GM23248 (cell line): ENCODE measurements at regions not wholly inside any gene's neighbourhood (a gene's known extent, or its start where the extent isn't known, plus 50 kb on each side); places are given as distances from the start of the nearest gene placed in this dataset.

Source experiments
- DNase-seq: peaks from one replicate; pipeline ENCODE4 v3.0.0-alpha.2; 2015
- H2AFZ ChIP-seq: fragments of 200-600 bp; sonication (generic); 2 replicates; pipeline ENCODE4 v1.6.1; 2016; ENCODE audit warnings: antibody characterized with exemption
- H3F3A ChIP-seq: fragments of 200-600 bp; sonication (generic); 2 replicates; pipeline ENCODE4 v1.6.1; 2016; ENCODE audit warnings: mild to moderate bottlenecking, antibody characterized with exemption, mixed run types; ENCODE audit not compliant: insufficient read depth
- H3K27ac ChIP-seq: fragments of 200-600 bp; sonication (generic); 2 replicates; pipeline ENCODE4 v1.5.1; 2016; ENCODE audit warnings: mild to moderate bottlenecking
- H3K27me3 ChIP-seq: fragments of 200-600 bp; sonication (generic); replicated peaks from 2 replicates; pipeline ENCODE4 v1.6.1; 2016; ENCODE audit warnings: mild to moderate bottlenecking; ENCODE audit not compliant: insufficient read depth
- H3K36me3 ChIP-seq: fragments of 200-600 bp; sonication (generic); 2 replicates; pipeline ENCODE4 v1.6.1; 2016; ENCODE audit warnings: low read depth, mild to moderate bottlenecking
- H3K4me1 ChIP-seq: fragments of 200-600 bp; sonication (generic); 2 replicates; pipeline ENCODE4 v1.6.1; 2016; ENCODE audit warnings: mild to moderate bottlenecking; ENCODE audit not compliant: insufficient read depth
- H3K4me2 ChIP-seq: fragments of 200-600 bp; sonication (generic); one replicate; pipeline ENCODE4 v1.6.1; 2016; ENCODE audit warnings: mild to moderate bottlenecking; ENCODE audit not compliant: unreplicated experiment
- H3K4me3 ChIP-seq: fragments of 200-600 bp; sonication (generic); 2 replicates; pipeline ENCODE4 v1.5.1; 2016; ENCODE audit warnings: mild to moderate bottlenecking
- H3K79me2 ChIP-seq: fragments of 200-600 bp; sonication (generic); 2 replicates; pipeline ENCODE4 v1.6.1; 2016; ENCODE audit warnings: mild to moderate bottlenecking; ENCODE audit not compliant: insufficient read depth
- H3K9ac ChIP-seq: fragments of 200-600 bp; sonication (generic); 2 replicates; pipeline ENCODE4 v1.6.1; 2016; ENCODE audit warnings: mild to moderate bottlenecking
- H3K9me2 ChIP-seq: fragments of 200-600 bp; sonication (generic); 2 replicates; pipeline ENCODE4 v1.6.1; 2016; ENCODE audit warnings: mixed run types, mild to moderate bottlenecking, moderate library complexity; ENCODE audit not compliant: insufficient read depth
- H3K9me3 ChIP-seq: fragments of 200-600 bp; sonication (generic); one replicate; pipeline ENCODE4 v1.6.1; 2017; ENCODE audit warnings: low read depth
- H4K20me1 ChIP-seq: fragments of 200-600 bp; sonication (generic); 2 replicates; pipeline ENCODE4 v1.6.0; 2016; ENCODE audit not compliant: insufficient read depth
- EZH2 ChIP-seq: fragments of 200-600 bp; sonication (generic); IDR thresholded peaks from 2 replicates; pipeline ENCODE4 v1.6.1; 2018; ENCODE audit warnings: antibody characterized with exemption, mild to moderate bottlenecking; ENCODE audit not compliant: insufficient read depth, poor library complexity, severe bottlenecking
- EZH2phosphoT487 ChIP-seq: fragments of 200-600 bp; sonication (generic); IDR thresholded peaks from 2 replicates; pipeline ENCODE4 v1.6.1; 2018; ENCODE audit warnings: antibody characterized with exemption, moderate library complexity, mild to moderate bottlenecking, low read depth; ENCODE audit not compliant: insufficient read depth
- WGBS, 2 experiments: methylation state at CpG; one replicate each; pipeline ENCODE4 v1.1.6; 2015 to 2017; ENCODE audit warnings: low lambda C conversion rate in 2 of 2, low coverage in 1 of 2; ENCODE audit errors: missing lambda C conversion rate in 2 of 2; 5-methylcytosine and 5-hydroxymethylcytosine counted together
- in situ Hi-C: fragments of 300-500 bp; cut with MboI; formaldehyde crosslinking; loops from 2 replicates; pipeline ENCODE4 v1.15.0; 2020

DNA sequence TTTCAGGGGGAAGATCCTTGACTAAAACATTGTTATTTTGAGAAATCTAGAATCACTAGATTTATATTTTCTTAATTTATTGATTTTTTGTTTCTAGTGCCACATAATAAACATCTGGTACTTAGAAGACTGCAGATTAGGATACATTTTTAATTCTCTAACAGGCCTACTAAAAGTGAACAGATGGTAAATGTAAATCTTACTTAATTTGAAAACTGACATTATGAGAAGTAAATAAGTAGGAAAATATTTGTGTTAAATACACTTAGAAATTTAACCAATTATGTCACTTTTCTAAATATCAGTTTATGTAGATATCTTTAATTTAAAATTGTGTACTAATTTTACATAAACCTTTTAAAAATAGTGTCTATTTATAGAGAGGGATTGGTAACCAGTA lies 2255.6 kb upstream of the PCDH20 start:
- Histone ChIP-seq H3K36me3 (no peaks in the 10 kb centered on the region), H3K27me3 (no peaks in the 10 kb centered on the region), H3K9me2 (no peaks in the 10 kb centered on the region), H2AFZ (no peak overlapping the region), H3K27ac (no peak overlapping the region), H3K79me2 (no peaks in the 10 kb centered on the region), H3F3A (no peaks in the 10 kb centered on the region), H3K4me2 (no peak overlapping the region), H4K20me1 (no peaks in the 10 kb centered on the region), H3K9ac (no peak overlapping the region), H3K9me3 (peaks cover 3% of the 10 kb centered on the region), H3K4me1 (no peaks in the 10 kb centered on the region), H3K4me3 (no peak overlapping the region)
- DNase-seq = no peak
- in situ Hi-C loops = no loop called here
- TF ChIP-seq EZH2 = no peak
- TF ChIP-seq EZH2phosphoT487 = no peak

DNA sequence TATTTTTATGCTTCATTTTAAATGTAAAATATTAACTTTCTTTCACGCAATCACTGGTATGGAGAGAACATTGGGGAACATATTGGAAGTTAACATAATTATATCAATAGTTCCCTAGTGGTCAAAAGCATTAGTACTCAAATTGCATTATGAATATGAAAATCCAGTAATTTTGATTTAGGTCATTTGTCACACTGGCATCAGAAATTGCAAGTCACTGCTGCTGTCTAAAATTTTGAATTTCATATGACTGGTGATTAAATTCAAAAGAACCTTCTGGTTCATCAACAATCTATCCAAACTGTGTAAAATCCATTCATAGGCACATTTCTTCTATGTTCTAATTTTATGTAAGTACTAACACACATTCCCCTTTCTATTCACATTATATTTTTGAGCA lies 2235.7 kb upstream of the PCDH20 start:
- in situ Hi-C loops = no loop called here

DNA sequence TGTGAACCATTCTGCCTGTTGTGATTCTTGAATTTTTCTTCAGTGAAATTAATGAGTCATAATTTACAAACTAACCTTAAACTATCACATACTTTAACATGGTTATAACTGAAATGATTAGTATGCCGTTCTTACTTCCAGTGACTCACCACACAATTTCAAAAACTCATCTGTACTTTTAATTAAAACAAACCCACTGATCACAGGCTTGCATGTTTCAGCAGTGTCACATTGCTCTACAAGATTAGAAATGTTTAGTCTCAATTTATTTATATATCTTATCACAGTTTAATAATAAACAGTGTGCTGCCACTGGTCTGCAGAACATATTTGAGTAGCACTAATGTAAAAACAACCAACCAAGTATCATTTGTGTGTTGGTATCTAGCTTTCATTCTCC lies 2227.9 kb upstream of the PCDH20 start:
- H3K36me3 ChIP-seq = no peaks in the 10 kb centered on the region
- no peaks in the 10 kb centered on the region for H3K4me1 ChIP-seq
- H3K9ac ChIP-seq = no peak overlapping the region
- no peak overlapping the region for H3K27ac ChIP-seq
- no peaks in the 10 kb centered on the region for H3F3A ChIP-seq
- no peaks in the 10 kb centered on the region for H4K20me1 ChIP-seq
- WGBS, 2 experiments = 9 to 18% methylated on average over 1 of the region's 1 CpG
- DNase-seq = no peak
- no peaks in the 10 kb centered on the region for H3K9me3 ChIP-seq
- no peak overlapping the region for H2AFZ ChIP-seq
- no peak overlapping the region for H3K4me2 ChIP-seq
- TF ChIP-seq EZH2 (no peak), EZH2phosphoT487 (no peak)
- no peaks in the 10 kb centered on the region for H3K9me2 ChIP-seq
- no peaks in the 10 kb centered on the region for H3K27me3 ChIP-seq
- H3K79me2 ChIP-seq = no peaks in the 10 kb centered on the region
- H3K4me3 ChIP-seq = no peak overlapping the region
- in situ Hi-C loops = no loop called here

More for the DNA sequence above, 2235.7 kb upstream of the PCDH20 start:
- no peak overlapping the region for H3K9ac ChIP-seq
- H3K79me2 ChIP-seq = no peaks in the 10 kb centered on the region
- DNase-seq = no peak
- H2AFZ ChIP-seq = no peak overlapping the region
- no peak overlapping the region for H3K4me2 ChIP-seq
- no peak overlapping the region for H3K27ac ChIP-seq
- TF ChIP-seq EZH2 = no peak
- no peak for TF ChIP-seq EZH2phosphoT487
- H3K9me2 ChIP-seq = no peaks in the 10 kb centered on the region
- H4K20me1 ChIP-seq = no peaks in the 10 kb centered on the region
- no peak overlapping the region for H3K4me3 ChIP-seq
- H3K9me3 ChIP-seq = no peaks in the 10 kb centered on the region
- H3K27me3 ChIP-seq = no peaks in the 10 kb centered on the region
- no peaks in the 10 kb centered on the region for H3K36me3 ChIP-seq
- WGBS, 2 experiments = 82 to 100% methylated on average over 1 of the region's 1 CpG
- no peaks in the 10 kb centered on the region for H3K4me1 ChIP-seq
- H3F3A ChIP-seq = no peaks in the 10 kb centered on the region

DNA sequence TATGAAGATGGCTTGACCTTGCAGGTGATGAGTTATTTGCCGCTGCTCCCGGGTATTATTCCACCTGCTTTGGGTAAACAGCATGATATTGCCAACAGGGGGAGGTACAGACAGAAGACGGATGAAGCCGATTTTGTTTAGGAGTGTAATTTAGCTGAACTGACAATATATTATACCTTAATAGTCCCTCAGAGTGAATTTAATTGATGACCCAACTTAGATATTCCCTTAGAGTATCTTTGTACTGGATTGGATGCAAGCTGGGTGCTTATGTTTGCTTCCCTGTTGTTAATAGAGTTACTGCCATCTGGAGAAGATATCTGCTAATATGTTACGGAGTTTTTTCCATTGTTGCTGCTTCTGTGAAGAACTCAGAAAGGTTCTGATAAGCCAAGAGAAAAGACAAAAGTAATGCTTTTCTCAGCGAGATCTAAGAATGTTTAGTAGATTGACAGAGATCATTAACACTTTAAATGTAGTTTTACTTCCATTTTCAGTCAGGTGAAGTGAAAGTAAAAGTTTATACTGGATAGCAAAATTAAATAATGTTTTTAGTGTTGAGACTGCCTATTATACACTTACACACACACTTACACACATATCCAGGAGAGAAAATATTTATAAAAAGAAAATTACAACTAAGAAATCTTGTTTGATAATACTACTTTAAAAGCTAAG lies 2220.8 kb upstream of the PCDH20 start:
- Histone ChIP-seq H3K36me3 (no peaks in the 10 kb centered on the region), H3K9me2 (no peaks in the 10 kb centered on the region), H3F3A (no peaks in the 10 kb centered on the region), H3K9ac (no peak overlapping the region), H3K79me2 (no peaks in the 10 kb centered on the region), H4K20me1 (no peaks in the 10 kb centered on the region), H3K9me3 (no peaks in the 10 kb centered on the region), H3K4me2 (no peak overlapping the region), H3K4me1 (no peaks in the 10 kb centered on the region), H3K4me3 (no peak overlapping the region), H2AFZ (no peak overlapping the region), H3K27ac (no peak overlapping the region), H3K27me3 (no peaks in the 10 kb centered on the region)
- DNase-seq = no peak
- WGBS, 2 experiments = 44 to 55% methylated on average over 6 of the region's 6 CpGs
- TF ChIP-seq EZH2 (no peak), EZH2phosphoT487 (no peak)
- in situ Hi-C loops = no loop called here

DNA sequence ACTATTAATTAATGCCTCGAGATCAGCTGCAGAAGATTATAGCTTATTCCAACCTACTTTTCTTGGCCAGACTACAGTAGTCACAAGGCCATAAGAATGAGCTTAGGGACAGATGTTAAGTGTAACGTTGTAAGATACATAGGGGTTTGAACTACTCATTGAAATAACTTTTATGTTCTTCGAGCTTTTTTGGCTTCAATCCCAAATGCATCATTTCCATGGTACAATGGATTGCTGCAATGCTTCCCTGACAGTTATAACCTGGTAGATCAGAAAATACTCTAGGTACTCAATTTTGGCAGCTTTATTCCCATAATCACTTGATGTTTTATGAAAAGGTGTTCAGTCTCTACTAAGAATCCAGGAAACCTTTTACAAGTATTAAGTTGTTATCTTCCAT lies 2216.7 kb upstream of the PCDH20 start:
- H3K27me3 ChIP-seq = no peaks in the 10 kb centered on the region
- H2AFZ ChIP-seq = no peak overlapping the region
- no peak overlapping the region for H3K27ac ChIP-seq
- DNase-seq = no peak
- H3K9ac ChIP-seq = no peak overlapping the region
- H3F3A ChIP-seq = no peaks in the 10 kb centered on the region
- no peaks in the 10 kb centered on the region for H3K9me2 ChIP-seq
- no peaks in the 10 kb centered on the region for H4K20me1 ChIP-seq
- no peak overlapping the region for H3K4me2 ChIP-seq
- no peaks in the 10 kb centered on the region for H3K9me3 ChIP-seq
- H3K4me3 ChIP-seq = no peak overlapping the region
- in situ Hi-C loops = no loop called here
- no peaks in the 10 kb centered on the region for H3K79me2 ChIP-seq
- H3K36me3 ChIP-seq = no peaks in the 10 kb centered on the region
- no peak for TF ChIP-seq EZH2phosphoT487
- no peak for TF ChIP-seq EZH2
- WGBS, 2 experiments = 8% methylated on average over 3 of the region's 3 CpGs
- H3K4me1 ChIP-seq = no peaks in the 10 kb centered on the region
